ENCODE measurements at regions not wholly inside any gene's neighbourhood (a gene's known extent, or its start where the extent isn't known, plus 50 kb on each side); places are given as distances from the start of the nearest gene placed in this dataset.

GRCh38 chr2:204289066-204289465 is 256.2 kb upstream of the PARD3B start:
- no peak for TF ChIP-seq EZH2 (IDR thresholded peaks at IDR 0.05; ENCODE audit: borderline replicate concordance, low read length)
- TF ChIP-seq, protein P1, sequence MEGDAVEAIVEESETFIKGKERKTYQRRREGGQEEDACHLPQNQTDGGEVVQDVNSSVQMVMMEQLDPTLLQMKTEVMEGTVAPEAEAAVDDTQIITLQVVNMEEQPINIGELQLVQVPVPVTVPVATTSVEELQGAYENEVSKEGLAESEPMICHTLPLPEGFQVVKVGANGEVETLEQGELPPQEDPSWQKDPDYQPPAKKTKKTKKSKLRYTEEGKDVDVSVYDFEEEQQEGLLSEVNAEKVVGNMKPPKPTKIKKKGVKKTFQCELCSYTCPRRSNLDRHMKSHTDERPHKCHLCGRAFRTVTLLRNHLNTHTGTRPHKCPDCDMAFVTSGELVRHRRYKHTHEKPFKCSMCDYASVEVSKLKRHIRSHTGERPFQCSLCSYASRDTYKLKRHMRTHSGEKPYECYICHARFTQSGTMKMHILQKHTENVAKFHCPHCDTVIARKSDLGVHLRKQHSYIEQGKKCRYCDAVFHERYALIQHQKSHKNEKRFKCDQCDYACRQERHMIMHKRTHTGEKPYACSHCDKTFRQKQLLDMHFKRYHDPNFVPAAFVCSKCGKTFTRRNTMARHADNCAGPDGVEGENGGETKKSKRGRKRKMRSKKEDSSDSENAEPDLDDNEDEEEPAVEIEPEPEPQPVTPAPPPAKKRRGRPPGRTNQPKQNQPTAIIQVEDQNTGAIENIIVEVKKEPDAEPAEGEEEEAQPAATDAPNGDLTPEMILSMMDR (IDR thresholded peaks at IDR 0.05; ENCODE audit: low read length) = no peak
